ENCODE measurements at regions not wholly inside any gene's neighbourhood (a gene's known extent, or its start where the extent isn't known, plus 50 kb on each side); places are given as distances from the start of the nearest gene placed in this dataset.

GRCh38 chr2:58983111-58983510 is 742.0 kb upstream of the FANCL start:
- H3K27me3 Mint-ChIP-seq (ENCODE audit: insufficient read depth) = no peaks in the 10 kb centered on the region
- Histone ChIP-seq H3K9me3 (ENCODE audit: control insufficient read depth, low read length) (no peaks in the 10 kb centered on the region), H3K4me3 (ENCODE audit: low read length) (no peak overlapping the region), H3K27ac (ENCODE audit: low read depth, low read length) (no peak overlapping the region), H3K27me3 (ENCODE audit: control insufficient read depth, insufficient read depth, low read length, poor library complexity, severe bottlenecking) (no peaks in the 10 kb centered on the region), H3K9ac (ENCODE audit: extremely low read depth, low read length, poor library complexity, severe bottlenecking) (no peak overlapping the region), H3K4me1 (ENCODE audit: control insufficient read depth, insufficient read depth, low read length) (no peaks in the 10 kb centered on the region), H3K36me3 (ENCODE audit: control insufficient read depth, insufficient read depth, low read length) (no peaks in the 10 kb centered on the region)
- TF ChIP-seq, protein P1, sequence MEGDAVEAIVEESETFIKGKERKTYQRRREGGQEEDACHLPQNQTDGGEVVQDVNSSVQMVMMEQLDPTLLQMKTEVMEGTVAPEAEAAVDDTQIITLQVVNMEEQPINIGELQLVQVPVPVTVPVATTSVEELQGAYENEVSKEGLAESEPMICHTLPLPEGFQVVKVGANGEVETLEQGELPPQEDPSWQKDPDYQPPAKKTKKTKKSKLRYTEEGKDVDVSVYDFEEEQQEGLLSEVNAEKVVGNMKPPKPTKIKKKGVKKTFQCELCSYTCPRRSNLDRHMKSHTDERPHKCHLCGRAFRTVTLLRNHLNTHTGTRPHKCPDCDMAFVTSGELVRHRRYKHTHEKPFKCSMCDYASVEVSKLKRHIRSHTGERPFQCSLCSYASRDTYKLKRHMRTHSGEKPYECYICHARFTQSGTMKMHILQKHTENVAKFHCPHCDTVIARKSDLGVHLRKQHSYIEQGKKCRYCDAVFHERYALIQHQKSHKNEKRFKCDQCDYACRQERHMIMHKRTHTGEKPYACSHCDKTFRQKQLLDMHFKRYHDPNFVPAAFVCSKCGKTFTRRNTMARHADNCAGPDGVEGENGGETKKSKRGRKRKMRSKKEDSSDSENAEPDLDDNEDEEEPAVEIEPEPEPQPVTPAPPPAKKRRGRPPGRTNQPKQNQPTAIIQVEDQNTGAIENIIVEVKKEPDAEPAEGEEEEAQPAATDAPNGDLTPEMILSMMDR (conservative IDR thresholded peaks at IDR 0.05) = no peak
- H3K27ac Mint-ChIP-seq = no peak overlapping the region
- no peak overlapping the region for H3K4me3 Mint-ChIP-seq
- no peak for DNase-seq
- H3K36me3 Mint-ChIP-seq (ENCODE audit: low read depth) = no peaks in the 10 kb centered on the region
- WGBS, 2 experiments (ENCODE audit: insufficient coverage in 1 of 2, insufficient read length in 1 of 2) = 94% methylated on average over 4 of the region's 4 CpGs; no CpG with 5 or more reads in 1 of the 2 experiments
- no peaks in the 10 kb centered on the region for H3K9me3 Mint-ChIP-seq
- H3K4me1 Mint-ChIP-seq = no peaks in the 10 kb centered on the region

- Mint-ChIP-seq H3K4me3 (no peak overlapping the region), H3K36me3 (ENCODE audit: low read depth) (no peaks in the 10 kb centered on the region), H3K27me3 (ENCODE audit: insufficient read depth) (no peaks in the 10 kb centered on the region), H3K27ac (no peak overlapping the region), H3K9me3 (no peaks in the 10 kb centered on the region), H3K4me1 (peaks cover 3% of the 10 kb centered on the region)
- no peak for DNase-seq
- no peak overlapping the region for H3K4me3 ChIP-seq (ENCODE audit: low read length)
- H3K9me3 ChIP-seq (ENCODE audit: control insufficient read depth, low read length) = no peaks in the 10 kb centered on the region
- no peak overlapping the region for H3K27ac ChIP-seq (ENCODE audit: low read depth, low read length)
- WGBS, 2 experiments (ENCODE audit: insufficient coverage in 1 of 2, insufficient read length in 1 of 2) = 92 to 100% methylated on average over 2 to 7 of the region's 7 CpGs
- H3K4me1 ChIP-seq (ENCODE audit: control insufficient read depth, insufficient read depth, low read length) = no peaks in the 10 kb centered on the region
- no peak overlapping the region for H3K9ac ChIP-seq (ENCODE audit: extremely low read depth, low read length, poor library complexity, severe bottlenecking)
- H3K36me3 ChIP-seq (ENCODE audit: control insufficient read depth, insufficient read depth, low read length) = no peaks in the 10 kb centered on the region
- no peaks in the 10 kb centered on the region for H3K27me3 ChIP-seq (ENCODE audit: control insufficient read depth, insufficient read depth, low read length, poor library complexity, severe bottlenecking)
- TF ChIP-seq, protein P1 (conservative IDR thresholded peaks at IDR 0.05) = no peak
Measured at GRCh38 chr2:58981237-58981636, 740.1 kb upstream of the FANCL start.

DNA sequence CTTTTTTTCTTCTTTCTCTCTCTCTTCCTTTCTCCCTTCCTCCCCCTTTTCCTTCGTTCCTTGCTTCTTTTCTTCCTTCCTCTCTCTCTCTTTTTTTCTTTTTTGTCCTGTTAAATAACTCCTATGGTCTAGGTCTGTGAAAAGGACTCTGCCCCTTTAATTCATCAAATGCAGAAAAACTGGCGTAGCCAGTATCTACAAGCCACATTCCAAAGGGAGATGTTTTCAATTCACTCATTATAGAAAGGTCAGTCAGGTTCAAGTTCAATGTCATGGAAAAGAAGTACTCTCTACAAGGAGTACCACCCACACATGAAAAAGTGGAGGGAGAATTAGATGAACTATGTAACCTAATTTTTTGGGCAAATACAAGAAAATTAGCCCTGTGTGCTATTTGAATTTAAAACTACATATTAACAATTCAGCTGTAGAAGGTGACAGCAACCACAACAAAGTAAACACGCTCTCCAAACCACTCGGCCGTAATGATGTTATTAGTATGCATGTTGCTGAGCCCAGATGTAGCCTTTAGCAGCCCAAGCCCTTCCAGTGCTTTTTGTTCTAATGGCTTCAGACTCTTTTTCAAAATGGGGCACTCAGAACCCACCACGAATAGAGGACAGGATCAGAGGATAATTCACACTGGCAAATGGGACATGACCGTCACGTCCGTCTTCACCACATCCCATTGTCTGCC is 735.4 kb upstream of the FANCL start:
- H3K36me3 ChIP-seq (ENCODE audit: control insufficient read depth, insufficient read depth, low read length) = no peaks in the 10 kb centered on the region
- TF ChIP-seq, protein P1 (conservative IDR thresholded peaks at IDR 0.05) = no peak
- H3K4me3 ChIP-seq (ENCODE audit: low read length) = no peak overlapping the region
- WGBS, 2 experiments (ENCODE audit: insufficient coverage in 1 of 2, insufficient read length in 1 of 2) = 88 to 94% methylated on average over 5 to 9 of the region's 9 CpGs
- H3K4me1 ChIP-seq (ENCODE audit: control insufficient read depth, insufficient read depth, low read length) = no peaks in the 10 kb centered on the region
- Mint-ChIP-seq H3K36me3 (ENCODE audit: low read depth) (no peaks in the 10 kb centered on the region), H3K27me3 (ENCODE audit: insufficient read depth) (no peaks in the 10 kb centered on the region), H3K4me3 (no peak overlapping the region), H3K4me1 (peaks cover 29% of the 10 kb centered on the region), H3K9me3 (no peaks in the 10 kb centered on the region), H3K27ac (peak overlapping the region; percentile 4)
- no peaks in the 10 kb centered on the region for H3K9me3 ChIP-seq (ENCODE audit: control insufficient read depth, low read length)
- DNase-seq = no peak
- H3K9ac ChIP-seq (ENCODE audit: extremely low read depth, low read length, poor library complexity, severe bottlenecking) = no peak overlapping the region
- no peaks in the 10 kb centered on the region for H3K27me3 ChIP-seq (ENCODE audit: control insufficient read depth, insufficient read depth, low read length, poor library complexity, severe bottlenecking)
- H3K27ac ChIP-seq (ENCODE audit: low read depth, low read length) = no peak overlapping the region

Data from endodermal cell (in vitro differentiated cells).